ACHN (cell line): ENCODE measurements at regions not wholly inside any gene's neighbourhood (a gene's known extent, or its start where the extent isn't known, plus 50 kb on each side); places are given as distances from the start of the nearest gene placed in this dataset.

Experiments
- DNase-seq: peaks from one replicate; pipeline ENCODE4 v3.0.0-alpha.2; 2015
- in situ Hi-C: cut with HindIII; loops from 2 replicates; pipeline ENCODE4 v1.10.0; 2017; ENCODE audit warnings: low sequenced_read_pairs, low pct_ligation_motif_present, low pct_unique_long_range_greater_than_20kb

DNA sequence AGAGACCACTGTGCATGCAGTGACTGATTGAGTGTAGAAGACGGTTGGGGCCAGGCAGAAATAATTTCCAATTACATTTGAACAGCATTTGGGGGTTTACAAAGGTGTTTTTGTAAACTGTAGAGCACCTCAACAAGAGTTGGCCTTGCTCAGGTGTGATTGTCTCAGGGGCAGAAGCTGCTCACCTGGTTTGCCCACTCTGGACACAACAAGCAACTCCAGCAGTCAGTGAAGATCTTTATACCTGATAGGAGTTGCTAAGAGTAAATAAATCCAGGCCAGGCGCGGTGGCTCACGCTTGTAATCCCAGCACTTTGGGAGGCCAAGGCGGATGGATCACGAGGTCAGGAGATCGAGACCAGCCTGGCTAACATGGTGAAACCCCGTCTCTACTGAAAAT, 221.3 kb downstream of the RAB28 start:
- in situ Hi-C loops = no loop called here
- no peak for DNase-seq

DNA sequence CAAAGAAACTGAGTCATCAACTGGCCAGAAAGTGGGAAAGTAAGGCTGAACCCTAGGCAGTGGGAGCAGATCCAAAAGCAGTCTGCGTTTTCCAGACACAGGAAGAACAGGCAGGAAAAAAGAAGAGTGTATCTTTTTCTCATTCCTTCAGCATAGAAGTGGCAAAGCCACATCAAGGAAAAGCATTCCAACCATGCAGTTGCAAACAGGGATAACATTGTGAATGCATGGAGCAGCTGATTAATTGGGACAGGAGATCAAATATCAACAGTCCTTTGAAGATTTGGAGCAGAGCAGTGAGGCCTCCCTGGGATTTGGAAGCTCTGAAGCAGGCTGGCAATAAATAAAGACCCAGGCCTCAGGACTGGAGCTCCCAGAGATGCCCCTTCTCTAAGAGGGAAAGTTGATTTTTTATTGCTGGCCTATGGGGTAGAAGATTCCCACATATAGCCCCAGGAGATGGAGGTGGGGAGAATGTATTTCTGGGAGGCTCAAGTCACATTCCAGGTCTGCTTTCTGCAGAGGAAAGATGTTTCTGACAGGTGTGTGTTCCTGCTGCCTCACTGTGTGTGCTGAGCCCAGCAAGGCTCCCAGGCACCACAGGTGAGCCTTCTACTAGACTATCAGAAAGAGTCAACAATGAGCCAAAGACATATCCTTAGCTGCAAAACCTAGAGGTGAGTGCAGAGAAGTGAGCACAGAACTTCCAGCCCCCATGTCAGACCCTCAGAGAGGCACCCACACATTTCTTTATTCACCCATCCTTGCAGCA, 222.5 kb downstream of the RAB28 start:
- in situ Hi-C loops = no loop called here

GRCh38 chr4:13260513-13260912, 223.6 kb downstream of the RAB28 start:
- in situ Hi-C loops = no loop called here

More for the DNA sequence above, 222.5 kb downstream of the RAB28 start:
- DNase-seq = no peak

GRCh38 chr4:13250263-13250662, 233.9 kb downstream of the RAB28 start:
- no peak for DNase-seq
- in situ Hi-C loops = no loop called here

More at GRCh38 chr4:13260513-13260912, 223.6 kb downstream of the RAB28 start:
- DNase-seq = no peak

DNA sequence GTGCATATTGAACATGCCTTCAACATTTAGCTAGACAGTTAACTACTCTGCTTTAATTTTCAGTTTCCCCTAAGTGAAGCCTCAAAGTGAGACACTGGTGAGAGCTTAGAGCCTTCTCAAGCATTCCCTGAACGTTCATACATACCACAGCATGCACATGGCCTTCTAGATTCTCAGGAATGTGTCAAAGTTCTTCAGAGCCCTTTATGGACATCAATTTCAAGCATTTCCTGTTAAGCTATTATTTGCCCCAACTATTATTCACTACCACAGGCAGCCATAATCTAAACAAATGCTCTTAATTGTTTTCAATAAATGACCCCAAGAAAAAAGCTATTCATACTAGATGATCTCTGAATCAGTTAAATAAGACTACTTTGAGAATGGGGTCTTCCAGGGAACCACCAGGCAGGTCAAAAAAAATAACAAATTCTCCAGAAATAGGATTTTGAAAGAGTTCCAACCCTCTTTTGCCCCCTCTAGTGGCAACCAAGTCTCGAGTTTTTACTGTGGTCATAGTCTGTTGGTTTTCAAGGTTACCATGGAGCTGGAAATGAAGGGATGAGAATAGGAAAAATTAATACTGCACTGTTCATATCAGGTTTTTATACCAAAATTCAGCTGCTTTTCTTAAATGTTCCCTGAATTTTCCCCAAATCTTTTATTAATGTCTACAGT, 235.4 kb downstream of the RAB28 start:
- DNase-seq = peak; percentile 10
- in situ Hi-C loops = no loop called here

DNA sequence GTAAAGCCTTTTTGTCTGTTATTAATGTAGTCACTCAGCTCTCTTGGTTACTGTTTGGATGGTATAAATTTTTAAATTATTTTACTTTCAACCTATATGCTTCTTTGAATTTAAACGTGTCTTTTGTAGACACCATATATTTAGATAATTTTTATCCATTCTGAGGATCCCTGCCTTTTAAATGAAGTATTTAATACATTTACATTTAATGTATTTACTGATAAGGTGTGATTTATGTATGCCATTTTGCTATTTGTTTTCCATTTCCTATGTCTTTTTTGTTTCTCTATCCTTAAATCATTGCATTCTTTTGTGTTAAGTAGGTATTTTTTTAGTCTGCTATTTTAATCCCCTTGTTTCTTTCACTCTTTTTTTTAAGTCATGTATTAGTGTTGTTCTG, 238.0 kb downstream of the RAB28 start:
- in situ Hi-C loops = no loop called here
- DNase-seq = no peak

DNA sequence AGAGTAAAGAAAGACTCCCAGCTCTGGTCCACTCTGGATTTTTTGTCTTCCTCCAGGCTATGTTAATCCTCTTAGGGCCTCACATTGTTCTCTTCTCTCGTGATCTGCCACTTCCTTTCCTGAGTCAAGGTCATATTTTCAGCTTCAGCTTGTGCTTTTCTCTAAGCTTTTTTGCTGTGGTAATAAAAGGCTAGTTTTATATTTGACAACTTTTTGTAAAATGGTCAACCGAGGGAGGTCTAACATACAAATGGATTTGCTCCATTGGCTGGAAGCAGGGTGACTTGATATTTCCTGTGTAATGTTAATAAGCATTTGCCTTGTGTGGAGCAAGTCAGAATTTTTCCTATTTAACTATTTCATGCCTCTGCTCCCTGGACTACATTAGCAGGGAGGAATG, 239.7 kb downstream of the RAB28 start:
- in situ Hi-C loops = no loop called here
- DNase-seq = no peak

DNA sequence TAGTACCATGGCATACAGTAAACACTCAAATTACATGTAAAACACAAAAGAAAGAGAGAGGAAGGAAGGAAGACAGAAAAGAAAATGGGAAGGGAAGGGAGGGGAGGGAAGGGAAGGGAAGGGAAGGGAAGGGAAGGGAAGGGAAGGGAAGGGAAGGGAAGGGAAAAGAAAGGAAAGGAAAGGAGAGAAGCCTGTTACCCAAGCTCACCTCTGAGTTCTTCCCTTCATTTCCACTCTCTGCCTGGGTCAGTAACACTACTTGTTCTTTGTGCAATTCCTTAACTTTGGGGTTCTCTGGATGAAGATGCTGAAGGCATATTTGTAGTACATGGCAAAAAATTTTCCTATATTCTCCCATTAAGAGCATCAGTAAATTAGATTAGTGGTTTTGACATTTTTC, 241.0 kb downstream of the RAB28 start:
- DNase-seq = no peak
- in situ Hi-C loops = no loop called here

- no peak for DNase-seq
- in situ Hi-C loops = no loop called here
These were observed 244.1 kb downstream of the RAB28 start for GRCh38 chr4:13240066-13240465.

DNA sequence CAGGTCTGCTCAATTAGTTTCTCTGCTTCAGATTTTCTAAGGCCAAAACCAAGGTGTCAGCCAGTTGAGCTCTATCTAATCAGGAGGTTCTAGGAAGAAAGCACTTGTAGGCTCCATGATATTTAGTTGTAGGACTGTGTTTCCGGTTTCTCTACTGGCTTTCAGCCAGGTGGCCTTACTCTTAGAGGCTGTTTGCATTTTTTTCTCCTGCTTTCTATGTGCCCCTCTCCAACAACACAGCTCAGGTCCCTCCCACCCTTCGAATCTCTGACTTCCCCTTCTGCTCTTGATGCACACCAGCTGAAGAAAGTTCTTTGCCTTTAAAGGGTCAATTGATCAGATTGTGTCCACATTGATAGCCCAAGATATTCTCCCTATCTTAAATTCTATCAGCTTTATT, 245.2 kb downstream of the RAB28 start:
- in situ Hi-C loops = no loop called here

GRCh38 chr4:13236485-13236884, 247.7 kb downstream of the RAB28 start:
- DNase-seq = no peak
- in situ Hi-C loops = no loop called here

More for the DNA sequence above, 245.2 kb downstream of the RAB28 start:
- no peak for DNase-seq

- in situ Hi-C loops = no loop called here
- DNase-seq = no peak
These were observed 250.4 kb downstream of the RAB28 start for GRCh38 chr4:13233755-13234154.

DNA sequence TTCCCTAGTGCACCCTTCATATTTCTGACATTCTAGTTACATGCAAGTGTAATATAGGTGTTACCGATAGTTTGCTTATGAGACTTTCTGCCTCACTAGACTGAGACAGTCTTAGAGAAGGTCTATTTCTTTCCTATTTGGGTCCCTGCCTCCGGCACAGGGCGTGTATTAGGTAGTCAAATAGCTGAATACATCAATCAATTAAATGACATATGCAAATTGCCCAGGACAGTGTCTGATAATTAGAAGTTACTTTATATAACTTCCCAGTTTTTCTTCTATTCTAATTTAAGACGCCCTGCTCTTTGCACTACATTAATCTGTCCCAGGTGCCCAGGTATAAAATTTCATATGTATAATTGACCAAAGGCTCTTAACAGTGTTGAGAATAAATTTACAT, 264.2 kb downstream of the RAB28 start:
- in situ Hi-C loops = no loop called here
- no peak for DNase-seq

- DNase-seq = no peak
- in situ Hi-C loops = no loop called here
These were observed 265.7 kb downstream of the RAB28 start for GRCh38 chr4:13218326-13218958.

DNA sequence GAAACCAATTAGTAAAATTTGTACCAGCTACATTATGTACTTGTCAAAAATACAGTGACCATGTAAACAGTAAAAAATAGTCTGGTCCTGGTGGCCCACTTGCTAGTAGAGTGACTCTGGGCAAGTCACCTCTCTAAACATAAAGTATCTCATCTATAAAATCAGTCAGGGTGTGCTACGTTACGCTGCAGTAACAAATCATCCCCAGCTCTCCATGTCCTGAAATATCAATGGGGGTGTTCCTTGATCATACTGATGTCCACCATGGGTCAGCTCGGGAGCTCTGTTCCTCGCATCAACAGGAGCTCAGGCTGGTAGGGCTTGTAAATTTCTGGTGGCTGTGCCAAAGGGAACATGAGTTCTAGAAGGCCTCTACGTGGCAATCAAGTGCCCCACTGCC, 268.6 kb downstream of the RAB28 start:
- in situ Hi-C loops = no loop called here
- DNase-seq = no peak

DNA sequence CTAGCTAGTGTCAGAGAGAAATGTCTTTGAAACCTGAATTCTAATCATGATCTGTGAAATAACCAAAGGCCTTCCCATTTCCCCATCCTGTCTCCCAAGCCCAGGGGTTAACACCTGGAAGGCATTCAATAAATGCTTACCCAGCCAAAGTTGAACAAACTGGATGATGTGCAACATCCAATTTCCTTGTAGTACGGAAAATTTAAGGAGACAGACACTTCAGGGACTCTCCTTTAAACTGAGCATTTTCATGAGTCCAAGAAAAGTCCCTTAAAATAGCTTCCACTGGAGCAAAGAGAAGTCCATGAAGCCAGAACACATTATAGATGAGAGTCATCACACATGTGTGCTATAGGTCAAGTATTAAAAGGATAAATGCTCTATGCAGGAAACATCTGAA, 271.2 kb downstream of the RAB28 start:
- no peak for DNase-seq
- in situ Hi-C loops = no loop called here

DNA sequence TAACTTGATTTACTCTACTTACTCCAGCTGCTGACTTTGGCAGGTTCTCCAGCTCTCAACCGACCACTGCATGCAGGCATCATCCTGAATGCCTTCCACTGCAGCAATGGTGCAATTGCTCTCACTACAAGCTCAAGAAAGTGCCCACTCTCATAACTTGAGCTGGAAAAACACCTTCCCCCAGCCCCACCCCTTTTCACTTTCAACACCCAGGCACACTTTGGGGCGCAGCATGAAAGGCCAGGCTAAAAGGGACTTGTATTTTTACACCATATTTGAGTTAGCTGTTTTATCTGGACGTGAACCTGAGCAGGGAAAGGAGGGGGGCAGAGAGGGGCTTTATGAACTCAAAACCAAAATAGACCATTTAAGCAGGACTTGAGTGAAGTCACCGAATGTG, 274.5 kb downstream of the RAB28 start:
- no peak for DNase-seq
- in situ Hi-C loops = no loop called here

GRCh38 chr4:13208558-13209193, 275.5 kb downstream of the RAB28 start:
- in situ Hi-C loops = no loop called here
- no peak for DNase-seq

DNA sequence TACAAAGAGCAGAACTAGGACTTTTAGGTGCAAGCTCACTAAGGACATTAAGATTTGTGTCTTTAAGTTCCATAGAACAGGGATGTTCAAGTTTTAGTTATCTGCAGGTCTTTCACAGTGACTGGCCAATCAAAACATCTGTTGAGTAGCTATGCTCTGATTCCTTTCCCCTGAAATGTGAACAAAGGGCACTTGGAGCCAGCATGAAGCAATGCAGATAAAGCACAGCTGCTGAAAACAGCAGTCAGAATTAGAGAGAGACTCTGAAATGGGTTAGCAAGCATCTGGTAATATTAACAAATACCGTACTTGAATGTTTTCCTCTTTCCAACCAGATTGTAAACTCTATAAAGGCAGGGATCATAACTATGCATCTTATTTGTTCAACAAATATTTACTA, 276.9 kb downstream of the RAB28 start:
- DNase-seq = no peak
- in situ Hi-C loops = no loop called here
